ENCODE measurements at regions not wholly inside any gene's neighbourhood (a gene's known extent, or its start where the extent isn't known, plus 50 kb on each side); places are given as distances from the start of the nearest gene placed in this dataset.

DNA sequence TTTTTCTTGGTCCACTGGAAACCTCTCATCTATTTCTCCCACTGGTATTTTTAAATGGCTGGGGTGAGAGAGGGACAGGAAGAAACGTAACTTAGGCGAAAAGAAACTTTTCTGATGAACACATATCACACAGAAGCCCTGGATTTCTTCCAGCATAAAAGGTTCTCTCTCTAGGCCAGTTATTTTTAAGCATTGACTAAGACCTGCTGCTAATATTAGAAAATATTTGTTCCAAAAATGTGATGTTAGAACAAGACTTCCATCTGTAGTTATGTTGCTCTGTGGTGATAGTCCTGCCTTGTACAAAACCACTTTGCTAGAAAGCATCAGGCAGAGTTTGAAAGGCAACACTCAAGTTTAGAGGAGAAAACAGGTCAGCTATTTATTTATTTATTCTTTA lies 537.7 kb downstream of the MCTP2 start:
- no peak for DNase-seq

DNA sequence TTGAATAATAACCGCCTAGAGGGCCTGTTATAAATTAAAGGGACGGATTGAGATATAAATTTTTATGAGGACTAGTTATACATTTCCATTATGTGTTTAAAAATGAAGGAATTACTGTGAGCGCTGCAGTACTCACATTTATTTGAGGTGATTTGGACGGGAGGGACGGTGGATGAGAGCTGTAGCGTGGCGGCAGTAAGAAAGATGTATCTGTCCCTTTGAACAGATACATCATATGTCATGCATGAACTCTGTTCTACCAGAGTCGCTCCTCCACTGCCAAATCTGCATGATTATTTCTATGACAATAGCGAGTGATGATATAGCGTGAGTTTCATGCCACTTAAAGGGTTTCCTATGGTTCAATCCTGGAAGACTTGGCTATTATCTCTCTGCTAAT lies 538.8 kb downstream of the MCTP2 start:
- DNase-seq = no peak

- no peak for DNase-seq
Measured at GRCh38 chr15:94777037-94777436, 545.7 kb downstream of the MCTP2 start.

- no peak for DNase-seq
Measured at GRCh38 chr15:94778840-94779239, 547.5 kb downstream of the MCTP2 start.

DNA sequence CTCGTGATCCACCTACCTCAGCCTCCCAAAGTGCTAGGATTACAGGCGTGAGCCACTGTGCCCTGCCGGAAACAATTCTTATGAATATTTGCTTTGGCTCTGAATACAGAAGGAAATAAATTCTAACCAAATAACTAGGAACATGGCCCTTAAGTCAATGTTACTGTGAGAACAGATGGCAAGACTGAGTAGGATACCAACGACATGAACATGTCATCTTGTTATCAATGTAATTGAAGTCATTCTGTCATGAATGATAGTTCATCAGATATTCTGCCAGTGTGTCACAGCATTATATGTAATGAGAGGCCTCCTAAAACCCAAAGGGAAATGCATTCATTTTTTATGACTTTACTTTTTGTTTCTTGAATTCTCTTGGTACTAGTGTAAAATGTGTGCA lies 548.8 kb downstream of the MCTP2 start:
- DNase-seq = no peak

GRCh38 chr15:94785091-94785490 lies 553.7 kb downstream of the MCTP2 start:
- no peak for DNase-seq

GRCh38 chr15:94791008-94791407 lies 559.6 kb downstream of the MCTP2 start:
- no peak for DNase-seq

GRCh38 chr15:94791510-94791909 lies 560.1 kb downstream of the MCTP2 start:
- no peak for DNase-seq

DNA sequence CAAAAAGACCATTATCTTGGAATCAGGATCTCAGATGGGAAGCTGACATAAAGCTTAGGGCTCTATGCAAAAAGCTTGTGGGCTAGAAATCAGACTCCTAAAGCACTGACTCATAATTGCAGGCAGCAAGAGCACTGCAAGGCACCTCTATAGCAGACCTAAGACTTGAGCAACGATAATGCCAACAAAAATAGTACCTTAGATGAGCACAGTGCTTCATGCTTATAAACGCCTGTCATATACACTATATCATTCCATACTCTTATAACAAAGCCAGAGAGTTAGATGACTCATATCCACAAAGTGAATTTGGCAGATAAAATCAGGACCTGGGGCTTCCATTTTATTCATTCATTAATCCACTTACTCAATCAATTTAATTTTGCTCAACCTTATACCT lies 560.8 kb downstream of the MCTP2 start:
- DNase-seq = peak; percentile 53

DNA sequence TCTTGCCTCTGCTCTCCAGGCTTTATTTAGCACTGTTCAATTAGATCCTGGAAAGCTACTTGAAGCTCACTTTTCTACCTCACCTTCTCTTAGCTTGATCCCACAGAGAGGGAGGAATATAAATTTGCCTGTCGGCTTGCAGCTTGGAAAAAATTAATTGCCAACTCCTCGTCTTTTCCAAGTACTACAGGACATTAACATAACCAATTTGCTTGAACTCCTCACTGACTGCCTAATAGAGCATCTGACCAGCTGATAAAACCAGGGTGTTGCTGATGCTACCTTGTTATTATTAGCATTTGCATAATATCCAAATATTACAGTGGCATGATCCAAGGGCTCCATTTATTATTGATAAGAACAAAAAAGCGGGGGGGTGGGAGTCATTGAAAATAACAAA lies 561.8 kb downstream of the MCTP2 start:
- no peak for DNase-seq

- peak; percentile 21 for DNase-seq
Measured at GRCh38 chr15:94793641-94794040, 562.3 kb downstream of the MCTP2 start.

- DNase-seq = no peak
Measured at GRCh38 chr15:94804613-94805012, 573.3 kb downstream of the MCTP2 start.

- no peak for DNase-seq
Measured at GRCh38 chr15:94815110-94815731, 583.9 kb downstream of the MCTP2 start.

DNA sequence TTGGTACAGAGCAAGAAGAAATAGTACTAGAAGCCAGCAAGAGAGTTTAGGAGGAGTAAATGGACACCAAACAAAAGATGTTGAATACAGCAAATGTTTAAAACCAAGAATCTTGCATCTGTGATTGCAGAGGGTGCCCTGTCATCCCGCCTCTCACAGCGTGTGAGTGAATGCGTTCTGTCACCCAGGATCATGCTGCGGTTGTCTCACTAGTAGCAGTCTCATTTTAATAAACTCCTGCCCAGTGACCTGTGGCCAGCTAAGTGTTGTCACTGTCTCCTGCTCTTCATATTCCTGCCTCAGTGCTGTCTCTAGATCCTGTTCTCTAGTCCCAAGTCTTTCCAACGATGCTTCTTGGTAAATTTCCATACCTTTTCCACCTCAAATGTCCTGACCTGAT lies 584.6 kb downstream of the MCTP2 start:
- DNase-seq = no peak

DNA sequence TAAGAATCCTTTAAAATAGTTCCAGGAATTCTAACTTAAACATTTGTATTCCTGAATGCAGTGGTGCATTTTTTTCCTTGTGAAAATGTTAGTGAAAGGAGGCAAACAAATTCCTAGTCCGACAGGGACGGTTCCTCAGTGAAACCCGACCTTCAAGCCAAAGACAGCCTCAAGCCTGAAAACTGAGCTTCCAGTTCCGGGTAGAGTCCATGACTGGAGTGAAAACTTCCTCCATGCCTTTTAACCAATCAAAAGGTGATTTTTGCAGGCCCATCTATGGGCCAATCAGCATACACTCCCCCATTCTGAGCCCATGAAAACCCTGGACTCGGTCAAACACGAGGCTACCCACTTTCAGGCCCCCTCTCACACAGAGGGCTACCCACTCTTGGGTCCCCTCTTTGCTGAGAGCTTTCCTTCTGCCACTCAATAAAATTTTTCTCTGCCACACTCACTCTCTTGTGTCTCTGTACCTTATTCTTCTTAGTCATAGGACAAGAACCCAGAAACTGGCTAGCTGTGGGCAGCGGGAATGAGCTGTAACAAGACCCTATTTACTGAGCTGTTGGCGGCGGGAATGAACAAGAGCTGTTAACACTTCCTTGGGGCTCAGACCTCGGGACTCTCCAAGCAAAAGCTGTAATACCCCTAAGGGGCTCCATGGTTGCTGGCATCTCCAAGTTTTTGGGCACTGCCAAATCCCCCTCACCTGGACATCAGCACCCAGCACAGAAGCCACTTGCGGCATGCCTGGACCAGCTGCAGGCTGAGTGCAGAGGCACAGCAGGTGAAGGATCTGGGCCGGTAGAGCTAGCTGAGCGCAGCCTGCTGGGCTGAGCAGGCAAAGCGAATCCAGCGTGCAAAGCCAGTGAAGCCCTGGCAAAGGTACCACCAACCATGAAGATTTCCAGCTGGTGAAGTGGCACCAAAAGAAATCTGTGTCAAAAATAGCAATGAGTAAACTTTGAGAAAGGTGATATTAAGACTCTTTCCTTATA lies 598.8 kb downstream of the MCTP2 start:
- DNase-seq = no peak

DNA sequence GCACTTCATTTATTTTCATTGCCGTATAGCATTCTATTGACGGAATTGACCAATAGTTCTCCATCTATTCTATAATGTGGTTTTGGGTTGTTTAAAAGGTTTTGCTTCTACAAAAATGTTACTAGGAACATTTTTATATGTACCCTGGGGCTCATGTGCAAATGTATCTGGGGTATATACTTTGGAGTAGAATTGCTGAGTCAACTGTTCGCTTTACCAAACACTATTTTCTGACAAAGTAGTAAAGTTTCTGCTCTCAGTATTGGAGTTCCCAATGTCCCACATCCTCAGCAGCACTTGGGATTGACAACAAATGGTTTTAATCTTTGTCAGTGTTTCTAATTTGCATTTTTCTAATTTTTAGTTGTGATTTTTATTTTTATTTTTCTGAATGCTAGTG lies 602.6 kb downstream of the MCTP2 start:
- no peak for DNase-seq

- no peak for DNase-seq
Measured at GRCh38 chr15:94834494-94834893, 603.1 kb downstream of the MCTP2 start.

DNA sequence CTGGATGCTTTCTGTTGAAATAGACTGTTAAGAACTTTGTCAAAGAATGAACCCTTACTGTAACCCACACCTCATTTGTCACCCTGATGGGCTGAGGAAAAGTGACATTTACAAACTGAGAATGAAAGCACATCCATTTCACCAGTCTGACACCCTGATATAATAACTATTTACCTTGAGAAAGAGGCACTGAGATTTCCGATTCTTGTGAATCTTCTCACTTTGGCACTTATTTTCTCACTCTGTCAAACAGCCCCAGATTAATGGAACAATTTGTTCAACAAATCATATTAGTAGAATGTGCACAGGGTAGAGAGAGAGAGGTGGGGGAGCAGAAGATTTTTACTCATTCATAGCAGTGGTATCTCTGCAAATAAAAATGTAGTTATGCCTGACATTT lies 606.9 kb downstream of the MCTP2 start:
- no peak for DNase-seq

DNA sequence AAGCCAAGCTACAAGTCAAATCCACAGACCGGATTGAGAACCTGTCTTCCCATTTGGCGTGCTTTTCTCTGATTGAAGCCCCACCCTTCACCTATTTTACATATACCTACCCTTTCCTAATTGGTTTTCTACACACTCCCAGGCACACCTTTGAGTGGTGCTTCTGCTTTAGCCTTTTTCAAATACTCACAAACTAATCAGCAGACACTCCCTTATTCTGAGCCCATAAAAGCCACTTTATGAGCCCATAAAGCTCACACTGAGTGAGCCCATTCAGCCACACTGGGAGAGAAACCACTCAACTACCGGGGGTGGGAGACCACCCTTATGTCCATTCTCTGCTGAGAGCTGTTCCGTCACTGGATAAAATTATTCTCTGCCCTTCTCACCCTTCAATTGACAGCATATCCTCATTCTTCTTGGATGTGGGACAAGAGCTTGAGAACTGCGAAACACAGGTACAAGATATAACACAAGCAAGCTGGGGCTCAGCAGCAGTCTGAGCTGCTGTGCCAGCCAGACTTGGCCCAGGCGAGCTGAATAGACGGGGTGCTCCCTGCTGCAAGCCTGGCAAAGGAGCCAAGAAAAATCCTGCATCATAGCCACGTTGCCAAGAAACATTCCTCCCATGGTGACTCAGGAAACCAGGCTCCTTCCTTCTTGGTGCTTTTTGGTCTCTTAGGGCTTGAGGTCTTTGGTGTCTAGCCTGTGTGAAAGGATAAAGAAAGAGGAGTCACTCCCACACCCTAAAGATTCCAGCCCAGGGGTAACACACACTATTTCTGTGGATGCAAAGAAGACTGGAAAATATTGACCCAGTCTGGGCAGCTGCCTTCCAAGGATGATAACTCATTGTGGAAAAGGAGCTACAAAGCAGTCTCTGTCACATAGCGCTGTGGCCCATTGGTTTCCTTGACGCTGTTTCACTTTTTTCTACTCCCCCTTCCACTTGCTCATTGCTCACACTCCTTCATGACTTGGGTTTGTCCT lies 609.7 kb downstream of the MCTP2 start:
- peak; percentile 7 for DNase-seq

- no peak for DNase-seq
Measured at GRCh38 chr15:94843060-94843459, 611.7 kb downstream of the MCTP2 start.

GRCh38 chr15:94844198-94844537 lies 612.8 kb downstream of the MCTP2 start:
- peak; percentile 10 for DNase-seq

DNA sequence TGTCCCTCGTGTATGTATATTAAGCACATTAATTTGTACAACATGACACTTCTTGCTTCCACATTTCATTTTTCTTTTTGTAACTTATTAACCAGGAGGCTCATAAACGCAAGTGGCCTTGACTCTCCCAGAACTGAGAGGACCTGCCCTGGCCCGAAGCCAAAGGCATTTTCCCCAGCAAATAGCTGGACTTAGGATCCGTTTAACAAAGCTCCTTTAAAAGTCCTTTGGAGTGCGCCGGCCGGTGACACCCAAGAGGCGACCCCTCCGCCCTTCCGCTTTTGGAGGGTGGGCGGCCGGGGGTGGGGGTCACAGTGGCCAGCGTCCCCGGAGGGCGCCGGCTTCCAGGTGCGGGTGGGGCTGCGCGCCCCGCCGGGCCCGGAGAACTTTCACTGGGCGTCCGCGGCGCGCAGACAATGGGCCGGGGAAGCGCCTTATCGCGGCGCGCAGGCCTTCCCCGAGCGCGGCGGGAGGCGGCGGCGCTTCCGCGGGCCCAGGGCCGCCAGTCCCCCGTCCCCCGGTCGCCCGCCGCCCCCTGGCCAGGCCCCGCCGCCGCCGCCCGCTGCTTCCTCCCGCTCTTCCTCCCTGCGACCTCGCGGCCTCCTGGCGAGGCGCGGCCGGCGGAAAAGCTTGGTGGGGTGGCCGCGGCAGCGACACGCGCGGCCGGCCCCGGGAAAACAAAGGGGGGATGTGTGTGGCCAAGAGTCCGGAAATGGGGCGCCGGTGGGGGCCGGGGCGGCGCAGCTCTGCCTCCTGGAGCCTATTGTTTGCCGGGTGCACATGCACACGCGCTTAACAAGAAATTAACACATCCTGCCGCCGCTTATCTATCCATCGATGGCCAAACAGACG lies 613.4 kb downstream of the MCTP2 start:
- DNase-seq = peak; percentile 24
